Pons (tissue), 1 donor: ENCODE measurements at regions not wholly inside any gene's neighbourhood (a gene's known extent, or its start where the extent isn't known, plus 50 kb on each side); places are given as distances from the start of the nearest gene placed in this dataset.
A peak's percentile ranks its signal among the peaks of the same experiment; 100 is the strongest.
"Not testable (repeated sequence)": the region's sequence is repeated elsewhere in the genome, so short reads cannot be mapped to it uniquely, and the experiment has no call there.

Experiments used
- DNase-seq: peaks from one replicate; pipeline ENCODE4 v3.0.0-alpha.2; 2016; ENCODE audit warnings: low spot score

GRCh38 chr20:25798174-25798993 lies 101.7 kb upstream of the ZNF337 start:
- DNase-seq = not testable (repeated sequence)

GRCh38 chr20:25797062-25797461 lies 100.4 kb upstream of the ZNF337 start:
- DNase-seq = not testable (repeated sequence)

- not testable (repeated sequence) for DNase-seq
Measured at GRCh38 chr20:25777241-25777640, 80.6 kb upstream of the ZNF337 start.

GRCh38 chr20:25774711-25775110 lies 78.1 kb upstream of the ZNF337 start:
- DNase-seq = not testable (repeated sequence)

GRCh38 chr20:25774203-25774602 lies 77.5 kb upstream of the ZNF337 start:
- not testable (repeated sequence) for DNase-seq

GRCh38 chr20:25772437-25772836 lies 75.8 kb upstream of the ZNF337 start:
- DNase-seq = not testable (repeated sequence)

- not testable (repeated sequence) for DNase-seq
Measured at GRCh38 chr20:25771818-25772217, 75.2 kb upstream of the ZNF337 start.

- DNase-seq = no peak
Measured at GRCh38 chr20:25761596-25761995, 64.9 kb upstream of the ZNF337 start.

GRCh38 chr20:25761046-25761445 lies 64.4 kb upstream of the ZNF337 start:
- not testable (repeated sequence) for DNase-seq

GRCh38 chr20:25750765-25751696 lies 54.4 kb upstream of the ZNF337 start:
- peak; percentile 52 for DNase-seq

- no peak for DNase-seq
Measured at GRCh38 chr20:25750220-25750764, 53.6 kb upstream of the ZNF337 start.

GRCh38 chr20:25749649-25750048 lies 53.0 kb upstream of the ZNF337 start:
- no peak for DNase-seq
